Adrenal gland (tissue), 5 donors: ENCODE measurements at regions not wholly inside any gene's neighbourhood (a gene's known extent, or its start where the extent isn't known, plus 50 kb on each side); places are given as distances from the start of the nearest gene placed in this dataset.

Experiments used
- POLR2A ChIP-seq, 2 donors: fragments of 450-650 bp; IDR thresholded peaks; one replicate each; pipeline ENCODE4 v1.6.1; 2017; ENCODE audit warnings: antibody characterized with exemption in 2 of 2, mild to moderate bottlenecking in 2 of 2, moderate library complexity in 1 of 2
- TF ChIP-seq, protein P1 (sequence below), 6 experiments: fragments of 450-650 bp in 4 of 6; fragments of 200-600 bp in 2 of 6; sonication (generic) in 1 of 6; IDR thresholded peaks; 1 replicate in 5 of 6; 2 replicates in 1 of 6; pipeline versions ENCODE4 v1.5.1 to v1.8.0; 2016 to 2021; ENCODE audit warnings: antibody characterized with exemption in 6 of 6, mild to moderate bottlenecking in 2 of 6, moderate library complexity in 1 of 6
- donor health status: DM: no; HTN: no; CAD: no.

- TF ChIP-seq, protein P1, sequence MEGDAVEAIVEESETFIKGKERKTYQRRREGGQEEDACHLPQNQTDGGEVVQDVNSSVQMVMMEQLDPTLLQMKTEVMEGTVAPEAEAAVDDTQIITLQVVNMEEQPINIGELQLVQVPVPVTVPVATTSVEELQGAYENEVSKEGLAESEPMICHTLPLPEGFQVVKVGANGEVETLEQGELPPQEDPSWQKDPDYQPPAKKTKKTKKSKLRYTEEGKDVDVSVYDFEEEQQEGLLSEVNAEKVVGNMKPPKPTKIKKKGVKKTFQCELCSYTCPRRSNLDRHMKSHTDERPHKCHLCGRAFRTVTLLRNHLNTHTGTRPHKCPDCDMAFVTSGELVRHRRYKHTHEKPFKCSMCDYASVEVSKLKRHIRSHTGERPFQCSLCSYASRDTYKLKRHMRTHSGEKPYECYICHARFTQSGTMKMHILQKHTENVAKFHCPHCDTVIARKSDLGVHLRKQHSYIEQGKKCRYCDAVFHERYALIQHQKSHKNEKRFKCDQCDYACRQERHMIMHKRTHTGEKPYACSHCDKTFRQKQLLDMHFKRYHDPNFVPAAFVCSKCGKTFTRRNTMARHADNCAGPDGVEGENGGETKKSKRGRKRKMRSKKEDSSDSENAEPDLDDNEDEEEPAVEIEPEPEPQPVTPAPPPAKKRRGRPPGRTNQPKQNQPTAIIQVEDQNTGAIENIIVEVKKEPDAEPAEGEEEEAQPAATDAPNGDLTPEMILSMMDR (IDR thresholded peaks at IDR 0.05) = no peak
- TF ChIP-seq POLR2A (IDR thresholded peaks at IDR 0.05) = no peak
These were observed 62.8 kb upstream of the GTSF1L start for GRCh38 chr20:43789593-43789992.
